Breast epithelium (tissue), 4 donors: ENCODE measurements at regions not wholly inside any gene's neighbourhood (a gene's known extent, or its start where the extent isn't known, plus 50 kb on each side); places are given as distances from the start of the nearest gene placed in this dataset.

Source experiments
- DNase-seq, 2 donors: peaks; one replicate each; pipeline ENCODE4 v3.0.0-alpha.2; 2019; ENCODE audit warnings: low spot score in 2 of 2
- H3K27ac ChIP-seq, 2 donors: fragments of 200-600 bp; sonication (generic) in 1 of 2; one replicate each; pipeline ENCODE4 v1.5.1; 2016 to 2019; ENCODE audit warnings: mild to moderate bottlenecking in 1 of 2
- H3K27me3 ChIP-seq, 2 donors: fragments of 200-600 bp; sonication (generic) in 1 of 2; one replicate each; pipeline versions ENCODE4 v1.5.1 to v1.6.0; 2017 to 2019; ENCODE audit warnings: control low read depth in 1 of 2, mild to moderate bottlenecking in 1 of 2
- H3K36me3 ChIP-seq: fragments of 200-600 bp; one replicate; pipeline ENCODE4 v1.5.1; 2019
- H3K4me1 ChIP-seq, 2 donors: fragments of 200-600 bp; sonication (generic); one replicate each; pipeline ENCODE4 v1.5.1; 2016 to 2019; ENCODE audit warnings: control low read depth in 1 of 2
- H3K4me3 ChIP-seq, 3 donors: fragments of 200-600 bp; sonication (generic); 1 replicate in 2 of 3; 2 replicates in 1 of 3; pipeline ENCODE4 v1.5.1; 2016 to 2019; ENCODE audit warnings: mild to moderate bottlenecking in 3 of 3, moderate library complexity in 2 of 3
- H3K9me3 ChIP-seq, 2 donors: fragments of 200-600 bp; sonication (generic) in 1 of 2; one replicate each; pipeline ENCODE4 v1.5.1; 2016 to 2019; ENCODE audit warnings: control low read depth in 1 of 2
- POLR2A ChIP-seq: fragments of 450-650 bp; IDR thresholded peaks from one replicate; pipeline ENCODE4 v1.6.1; 2016; ENCODE audit warnings: antibody characterized with exemption, mild to moderate bottlenecking, moderate library complexity
- POLR2AphosphoS5 ChIP-seq, 3 donors: sonication (generic); formaldehyde crosslinking; IDR thresholded peaks; one replicate each; pipeline ENCODE4 v1.6.1; 2017; ENCODE audit warnings: antibody characterized with exemption in 3 of 3
- intact Hi-C: fragments of 100-400 bp; cut with DNase I; formaldehyde crosslinking; loops from one replicate; pipeline ENCODE4 v1.15.1; 2023; ENCODE audit warnings: low total_unique reads
- TF ChIP-seq, protein P1 (sequence below), 3 donors: fragments of 450-650 bp; IDR thresholded peaks; one replicate each; pipeline ENCODE4 v1.5.1; 2016 to 2017; ENCODE audit warnings: antibody characterized with exemption in 3 of 3, mild to moderate bottlenecking in 3 of 3, moderate library complexity in 3 of 3

DNA sequence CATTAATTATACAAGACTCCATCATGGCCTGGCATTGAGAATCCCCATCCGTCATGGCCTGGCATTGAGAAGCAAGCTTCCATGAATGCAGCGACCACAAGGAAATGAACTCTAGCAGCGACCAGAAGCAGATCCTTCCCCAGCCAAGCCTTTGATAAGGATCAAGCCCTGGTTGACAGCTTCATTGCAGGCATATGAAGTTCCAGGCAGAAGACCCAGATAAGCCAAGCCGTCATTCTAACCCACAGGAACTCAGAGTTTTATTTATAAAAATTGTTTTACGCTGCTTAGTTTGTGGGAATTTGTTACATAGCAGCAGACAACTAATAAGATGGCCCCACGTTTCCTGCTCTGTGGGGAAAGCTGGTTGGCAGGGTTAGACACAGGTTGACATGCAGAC is 642.3 kb downstream of the GATA3 start:
- Histone ChIP-seq H3K4me3 (no peak overlapping the region), H3K4me1 (no peaks in the 10 kb centered on the region), H3K27ac (no peak overlapping the region), H3K36me3 (no peaks in the 10 kb centered on the region), H3K9me3 (no peaks in the 10 kb centered on the region), H3K27me3 (no peaks in the 10 kb centered on the region)
- no peak for DNase-seq
- intact Hi-C loops, result no loop called here
- TF ChIP-seq, protein P1, sequence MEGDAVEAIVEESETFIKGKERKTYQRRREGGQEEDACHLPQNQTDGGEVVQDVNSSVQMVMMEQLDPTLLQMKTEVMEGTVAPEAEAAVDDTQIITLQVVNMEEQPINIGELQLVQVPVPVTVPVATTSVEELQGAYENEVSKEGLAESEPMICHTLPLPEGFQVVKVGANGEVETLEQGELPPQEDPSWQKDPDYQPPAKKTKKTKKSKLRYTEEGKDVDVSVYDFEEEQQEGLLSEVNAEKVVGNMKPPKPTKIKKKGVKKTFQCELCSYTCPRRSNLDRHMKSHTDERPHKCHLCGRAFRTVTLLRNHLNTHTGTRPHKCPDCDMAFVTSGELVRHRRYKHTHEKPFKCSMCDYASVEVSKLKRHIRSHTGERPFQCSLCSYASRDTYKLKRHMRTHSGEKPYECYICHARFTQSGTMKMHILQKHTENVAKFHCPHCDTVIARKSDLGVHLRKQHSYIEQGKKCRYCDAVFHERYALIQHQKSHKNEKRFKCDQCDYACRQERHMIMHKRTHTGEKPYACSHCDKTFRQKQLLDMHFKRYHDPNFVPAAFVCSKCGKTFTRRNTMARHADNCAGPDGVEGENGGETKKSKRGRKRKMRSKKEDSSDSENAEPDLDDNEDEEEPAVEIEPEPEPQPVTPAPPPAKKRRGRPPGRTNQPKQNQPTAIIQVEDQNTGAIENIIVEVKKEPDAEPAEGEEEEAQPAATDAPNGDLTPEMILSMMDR (IDR thresholded peaks at IDR 0.05), result no peak
- TF ChIP-seq POLR2A (no peak), POLR2AphosphoS5 (IDR thresholded peaks at IDR 0.05) (no peak)

DNA sequence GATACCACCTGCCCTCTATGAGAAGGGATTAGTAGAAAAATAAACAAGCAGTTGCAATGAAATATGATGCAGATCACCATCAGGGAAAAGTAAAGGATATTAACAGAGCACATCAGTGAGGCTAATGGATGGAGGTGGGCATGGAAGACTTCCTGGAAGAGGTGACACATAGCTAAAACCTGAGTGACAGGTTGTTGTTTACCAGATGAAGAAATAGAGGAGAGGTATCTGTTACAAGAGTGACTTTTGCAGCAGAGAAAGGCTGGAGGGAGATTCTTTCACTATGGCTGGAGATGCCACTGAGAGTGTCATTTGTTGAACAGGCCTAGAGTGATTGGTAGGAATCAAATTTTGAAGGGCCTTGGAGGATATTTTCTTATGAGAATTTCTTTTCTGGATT is 646.2 kb downstream of the GATA3 start:
- DNase-seq, result no peak
- H3K27ac ChIP-seq, result no peak overlapping the region
- H3K27me3 ChIP-seq, result no peaks in the 10 kb centered on the region
- H3K36me3 ChIP-seq, result no peaks in the 10 kb centered on the region
- intact Hi-C loops, result no loop called here
- TF ChIP-seq POLR2A (no peak), POLR2AphosphoS5 (IDR thresholded peaks at IDR 0.05) (no peak)
- TF ChIP-seq, protein P1 (IDR thresholded peaks at IDR 0.05), result no peak
- no peak overlapping the region for H3K4me3 ChIP-seq
- no peaks in the 10 kb centered on the region for H3K9me3 ChIP-seq
- no peaks in the 10 kb centered on the region for H3K4me1 ChIP-seq

DNA sequence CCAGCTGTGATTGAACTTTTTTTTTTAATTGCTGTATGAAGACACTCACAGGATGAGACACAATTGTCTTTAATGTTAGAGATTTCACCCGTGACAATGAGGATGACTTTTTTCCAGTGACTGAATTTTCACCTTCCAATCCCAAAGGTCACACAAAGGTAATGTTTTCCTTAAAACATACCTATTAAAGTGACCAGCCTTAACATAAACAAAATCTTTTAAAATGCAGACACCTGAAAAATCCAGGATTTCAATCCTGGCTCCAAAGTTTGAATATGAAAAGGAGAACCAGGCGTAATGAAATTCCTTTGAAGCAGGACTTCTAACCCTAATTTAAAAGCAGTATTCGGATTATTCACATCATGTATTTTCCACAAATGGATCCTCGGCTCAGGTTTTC is 647.7 kb downstream of the GATA3 start:
- Histone ChIP-seq H3K27ac (no peak overlapping the region), H3K4me3 (no peak overlapping the region), H3K4me1 (no peaks in the 10 kb centered on the region), H3K36me3 (no peaks in the 10 kb centered on the region), H3K9me3 (no peaks in the 10 kb centered on the region), H3K27me3 (no peaks in the 10 kb centered on the region)
- TF ChIP-seq, protein P1 (IDR thresholded peaks at IDR 0.05), result no peak
- no peak for TF ChIP-seq POLR2A
- TF ChIP-seq POLR2AphosphoS5 (IDR thresholded peaks at IDR 0.05), result no peak
- DNase-seq, result no peak
- intact Hi-C loops, result no loop called here

DNA sequence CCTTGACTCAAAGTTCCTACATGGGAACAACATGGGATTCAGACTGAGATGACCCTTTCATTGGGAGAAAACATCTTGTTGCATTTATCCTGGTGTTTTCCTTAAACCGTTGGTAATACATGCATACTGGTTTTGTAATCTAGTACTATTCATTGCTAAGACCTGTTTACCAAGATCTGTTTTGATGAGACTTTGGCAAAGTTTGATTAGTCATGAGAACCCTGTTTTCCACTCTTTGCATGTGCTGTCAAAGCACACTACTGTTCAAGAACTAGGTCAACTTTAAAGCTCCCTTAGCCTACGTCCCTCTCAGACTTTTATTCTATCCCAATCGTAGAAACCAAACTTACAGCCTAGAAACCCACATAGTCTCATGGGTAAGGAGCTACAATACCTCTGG is 650.9 kb downstream of the GATA3 start:
- TF ChIP-seq, protein P1 (IDR thresholded peaks at IDR 0.05), result no peak
- TF ChIP-seq POLR2AphosphoS5 (IDR thresholded peaks at IDR 0.05) (no peak), POLR2A (no peak)

DNA sequence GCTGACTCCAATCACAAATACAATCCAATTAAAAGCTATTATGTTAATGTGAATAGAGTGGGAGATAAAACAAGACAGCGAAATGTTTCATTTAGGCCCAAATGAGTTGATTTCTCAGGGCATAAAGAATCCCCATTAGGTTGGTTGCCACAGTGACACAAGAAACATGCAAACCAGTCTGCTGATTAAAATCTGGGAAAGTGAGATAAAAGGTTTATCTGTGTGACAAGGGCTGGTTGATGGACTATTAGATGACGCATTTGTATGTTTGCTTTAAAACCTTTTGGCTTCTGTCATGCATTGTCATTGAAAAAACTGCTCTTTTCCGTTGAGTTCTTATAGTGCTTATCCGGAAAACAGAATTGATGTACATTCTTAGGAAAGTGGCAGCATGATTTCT is 658.2 kb downstream of the GATA3 start:
- no peaks in the 10 kb centered on the region for H3K27me3 ChIP-seq
- no peak for DNase-seq
- H3K36me3 ChIP-seq, result no peaks in the 10 kb centered on the region
- no peak for TF ChIP-seq POLR2AphosphoS5 (IDR thresholded peaks at IDR 0.05)
- TF ChIP-seq, protein P1 (IDR thresholded peaks at IDR 0.05), result no peak
- intact Hi-C loops, result no loop called here
- no peak overlapping the region for H3K27ac ChIP-seq
- no peaks in the 10 kb centered on the region for H3K4me1 ChIP-seq
- no peaks in the 10 kb centered on the region for H3K9me3 ChIP-seq
- no peak overlapping the region for H3K4me3 ChIP-seq

More for the DNA sequence above, 650.9 kb downstream of the GATA3 start:
- H3K4me3 ChIP-seq, result no peak overlapping the region
- no peaks in the 10 kb centered on the region for H3K36me3 ChIP-seq
- DNase-seq, result no peak
- H3K27me3 ChIP-seq, result no peaks in the 10 kb centered on the region
- H3K9me3 ChIP-seq, result no peaks in the 10 kb centered on the region
- H3K27ac ChIP-seq, result no peak overlapping the region
- intact Hi-C loops, result no loop called here
- H3K4me1 ChIP-seq, result no peaks in the 10 kb centered on the region
